ENCODE measurements at regions not wholly inside any gene's neighbourhood (a gene's known extent, or its start where the extent isn't known, plus 50 kb on each side); places are given as distances from the start of the nearest gene placed in this dataset.

- H3K27me3 ChIP-seq (ENCODE audit: control insufficient read depth in 4 of 4, insufficient read depth in 4 of 4, low read length in 3 of 4): peaks cover 0 to 12% (median 1%) of the 10 kb centered on the region in 4 donors
- 67% methylated on average over 4 of the region's 4 CpGs for WGBS
- H3K9me3 ChIP-seq (ENCODE audit: control insufficient read depth in 4 of 4, low read length in 3 of 4): no peaks in the 10 kb centered on the region
- DNase-seq (ENCODE audit: low spot score): no peak
- no peak overlapping the region for H3K27ac ChIP-seq (ENCODE audit: low read depth in 1 of 2, low read length in 2 of 2)
- TF ChIP-seq NR2F2 (IDR thresholded peaks at IDR 0.05) (no peak), HNF4G (IDR thresholded peaks at IDR 0.05) (no peak), RXRA (IDR thresholded peaks at IDR 0.05) (no peak), ZBTB33 (IDR thresholded peaks at IDR 0.05) (no peak), JUND (IDR thresholded peaks at IDR 0.05) (no peak), FOXA1 (IDR thresholded peaks at IDR 0.05) (no peak), GABPA (IDR thresholded peaks at IDR 0.05 in 1 of 2, conservative IDR thresholded peaks at IDR 0.05 in 1 of 2) (no peak), SP1 (IDR thresholded peaks at IDR 0.05) (no peak), EGR1 (IDR thresholded peaks at IDR 0.05; ENCODE audit: low read depth in 2 of 2) (no peak), TAF1 (conservative IDR thresholded peaks at IDR 0.05) (no peak), FOXA2 (IDR thresholded peaks at IDR 0.05) (no peak), RAD21 (IDR thresholded peaks at IDR 0.05) (no peak)
- TF ChIP-seq, protein P1, sequence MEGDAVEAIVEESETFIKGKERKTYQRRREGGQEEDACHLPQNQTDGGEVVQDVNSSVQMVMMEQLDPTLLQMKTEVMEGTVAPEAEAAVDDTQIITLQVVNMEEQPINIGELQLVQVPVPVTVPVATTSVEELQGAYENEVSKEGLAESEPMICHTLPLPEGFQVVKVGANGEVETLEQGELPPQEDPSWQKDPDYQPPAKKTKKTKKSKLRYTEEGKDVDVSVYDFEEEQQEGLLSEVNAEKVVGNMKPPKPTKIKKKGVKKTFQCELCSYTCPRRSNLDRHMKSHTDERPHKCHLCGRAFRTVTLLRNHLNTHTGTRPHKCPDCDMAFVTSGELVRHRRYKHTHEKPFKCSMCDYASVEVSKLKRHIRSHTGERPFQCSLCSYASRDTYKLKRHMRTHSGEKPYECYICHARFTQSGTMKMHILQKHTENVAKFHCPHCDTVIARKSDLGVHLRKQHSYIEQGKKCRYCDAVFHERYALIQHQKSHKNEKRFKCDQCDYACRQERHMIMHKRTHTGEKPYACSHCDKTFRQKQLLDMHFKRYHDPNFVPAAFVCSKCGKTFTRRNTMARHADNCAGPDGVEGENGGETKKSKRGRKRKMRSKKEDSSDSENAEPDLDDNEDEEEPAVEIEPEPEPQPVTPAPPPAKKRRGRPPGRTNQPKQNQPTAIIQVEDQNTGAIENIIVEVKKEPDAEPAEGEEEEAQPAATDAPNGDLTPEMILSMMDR (IDR thresholded peaks at IDR 0.05; ENCODE audit: low read depth, low read length, missing input control): no peak
- TF ChIP-seq, protein P2, sequence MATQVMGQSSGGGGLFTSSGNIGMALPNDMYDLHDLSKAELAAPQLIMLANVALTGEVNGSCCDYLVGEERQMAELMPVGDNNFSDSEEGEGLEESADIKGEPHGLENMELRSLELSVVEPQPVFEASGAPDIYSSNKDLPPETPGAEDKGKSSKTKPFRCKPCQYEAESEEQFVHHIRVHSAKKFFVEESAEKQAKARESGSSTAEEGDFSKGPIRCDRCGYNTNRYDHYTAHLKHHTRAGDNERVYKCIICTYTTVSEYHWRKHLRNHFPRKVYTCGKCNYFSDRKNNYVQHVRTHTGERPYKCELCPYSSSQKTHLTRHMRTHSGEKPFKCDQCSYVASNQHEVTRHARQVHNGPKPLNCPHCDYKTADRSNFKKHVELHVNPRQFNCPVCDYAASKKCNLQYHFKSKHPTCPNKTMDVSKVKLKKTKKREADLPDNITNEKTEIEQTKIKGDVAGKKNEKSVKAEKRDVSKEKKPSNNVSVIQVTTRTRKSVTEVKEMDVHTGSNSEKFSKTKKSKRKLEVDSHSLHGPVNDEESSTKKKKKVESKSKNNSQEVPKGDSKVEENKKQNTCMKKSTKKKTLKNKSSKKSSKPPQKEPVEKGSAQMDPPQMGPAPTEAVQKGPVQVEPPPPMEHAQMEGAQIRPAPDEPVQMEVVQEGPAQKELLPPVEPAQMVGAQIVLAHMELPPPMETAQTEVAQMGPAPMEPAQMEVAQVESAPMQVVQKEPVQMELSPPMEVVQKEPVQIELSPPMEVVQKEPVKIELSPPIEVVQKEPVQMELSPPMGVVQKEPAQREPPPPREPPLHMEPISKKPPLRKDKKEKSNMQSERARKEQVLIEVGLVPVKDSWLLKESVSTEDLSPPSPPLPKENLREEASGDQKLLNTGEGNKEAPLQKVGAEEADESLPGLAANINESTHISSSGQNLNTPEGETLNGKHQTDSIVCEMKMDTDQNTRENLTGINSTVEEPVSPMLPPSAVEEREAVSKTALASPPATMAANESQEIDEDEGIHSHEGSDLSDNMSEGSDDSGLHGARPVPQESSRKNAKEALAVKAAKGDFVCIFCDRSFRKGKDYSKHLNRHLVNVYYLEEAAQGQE (IDR thresholded peaks at IDR 0.05): no peak
- no peaks in the 10 kb centered on the region for H3K36me3 ChIP-seq (ENCODE audit: control insufficient read depth in 4 of 4, insufficient read depth in 3 of 4, low read depth in 1 of 4, low read length in 3 of 4)
- no peak overlapping the region for H3K9ac ChIP-seq (ENCODE audit: low read depth in 1 of 2, low read length in 2 of 2)
- H3K4me1 ChIP-seq (ENCODE audit: control insufficient read depth in 4 of 4, insufficient read depth in 4 of 4, low read length in 3 of 4): peaks cover 0 to 3% (median 0%) of the 10 kb centered on the region in 4 donors
- H3K4me3 ChIP-seq (ENCODE audit: low read depth in 1 of 3, low read length in 3 of 3): no peak overlapping the region
Observed at GRCh38 chr9:108776920-108777639, 78.7 kb downstream of the ACTL7B start.

- no peak overlapping the region for H3K27ac ChIP-seq (ENCODE audit: low read depth in 1 of 2, low read length in 2 of 2)
- peaks cover 0 to 2% (median 0%) of the 10 kb centered on the region in 4 donors for H3K4me1 ChIP-seq (ENCODE audit: control insufficient read depth in 4 of 4, insufficient read depth in 4 of 4, low read length in 3 of 4)
- no peak overlapping the region for H3K4me3 ChIP-seq (ENCODE audit: low read depth in 1 of 3, low read length in 3 of 3)
- no peak for TF ChIP-seq ZBTB33 (IDR thresholded peaks at IDR 0.05)
- TF ChIP-seq RAD21 (IDR thresholded peaks at IDR 0.05): no peak
- no peak for TF ChIP-seq HNF4G (IDR thresholded peaks at IDR 0.05)
- TF ChIP-seq, protein P2 (IDR thresholded peaks at IDR 0.05): no peak
- TF ChIP-seq YY1 (IDR thresholded peaks at IDR 0.05): no peak
- TF ChIP-seq FOXA2 (IDR thresholded peaks at IDR 0.05): no peak
- no peak for TF ChIP-seq TAF1 (conservative IDR thresholded peaks at IDR 0.05)
- TF ChIP-seq JUND (IDR thresholded peaks at IDR 0.05): no peak
- peaks cover 0 to 12% (median 1%) of the 10 kb centered on the region in 4 donors for H3K27me3 ChIP-seq (ENCODE audit: control insufficient read depth in 4 of 4, insufficient read depth in 4 of 4, low read length in 3 of 4)
- no peaks in the 10 kb centered on the region for H3K36me3 ChIP-seq (ENCODE audit: control insufficient read depth in 4 of 4, insufficient read depth in 3 of 4, low read depth in 1 of 4, low read length in 3 of 4)
- no peaks in the 10 kb centered on the region for H3K9me3 ChIP-seq (ENCODE audit: control insufficient read depth in 4 of 4, low read length in 3 of 4)
- no peak overlapping the region for H3K9ac ChIP-seq (ENCODE audit: low read depth in 1 of 2, low read length in 2 of 2)
- DNase-seq (ENCODE audit: low spot score): no peak
Observed at GRCh38 chr9:108775901-108776306, 79.9 kb downstream of the ACTL7B start.
